Naive thymus-derived CD8-positive, alpha-beta T cell (primary cell): ENCODE measurements at regions not wholly inside any gene's neighbourhood (a gene's known extent, or its start where the extent isn't known, plus 50 kb on each side); places are given as distances from the start of the nearest gene placed in this dataset.

ENCODE experiments used
- ATAC-seq, 2 donors: fragments of 150-1000 bp; cut with Tn5 transposase in 1 of 2; sonication (Bioruptor Pico), chemical (Tn5 transposase) in 1 of 2; 1 replicate in 1 of 2; 2 replicates in 1 of 2; pipeline ENCODE4 v1.10.0; 2021; ENCODE audit warnings: mild to moderate bottlenecking in 2 of 2, moderate library complexity in 2 of 2
- POLR2A ChIA-PET: fragments of 350-600 bp; sonication (Branson Sonifier 250); formaldehyde crosslinking; loops from one replicate; lab custom pipeline; 2021; ENCODE audit warnings: antibody characterized with exemption; lab: Charles Lee
- DNase-seq, 10 donors: peaks; one replicate each; pipeline versions ENCODE4 v3.0.0 to v3.0.0-alpha.2; 2020 to 2022
- H3K27ac Mint-ChIP-seq, 10 donors: one replicate each; pipeline ENCODE4 v1.8.0; 2020 to 2022; ENCODE audit warnings: mild to moderate bottlenecking in 10 of 10, mixed read lengths in 10 of 10, moderate library complexity in 4 of 10, inconsistent platforms in 1 of 10
- H3K27me3 Mint-ChIP-seq, 5 donors: one replicate each; pipeline ENCODE4 v1.8.0; 2021 to 2022; ENCODE audit warnings: mixed read lengths in 5 of 5
- H3K36me3 Mint-ChIP-seq, 3 donors: one replicate each; pipeline ENCODE4 v1.8.0; 2020 to 2022; ENCODE audit warnings: mixed read lengths in 3 of 3, mild to moderate bottlenecking in 2 of 3, inconsistent platforms in 1 of 3
- H3K4me1 Mint-ChIP-seq, 4 donors: one replicate each; pipeline ENCODE4 v1.8.0; 2021 to 2022; ENCODE audit warnings: mixed read lengths in 4 of 4
- H3K4me3 Mint-ChIP-seq, 10 donors: one replicate each; pipeline ENCODE4 v1.8.0; 2020 to 2022; ENCODE audit warnings: mild to moderate bottlenecking in 10 of 10, mixed read lengths in 10 of 10, moderate library complexity in 6 of 10, inconsistent platforms in 1 of 10
- H3K9me3 Mint-ChIP-seq, 9 donors: one replicate each; pipeline ENCODE4 v1.8.0; 2020 to 2022; ENCODE audit warnings: mixed read lengths in 9 of 9, mild to moderate bottlenecking in 3 of 9, inconsistent platforms in 1 of 9, moderate library complexity in 1 of 9

GRCh38 chr4:123830930-123831329 lies 434.3 kb downstream of the SPRY1 start:
- Mint-ChIP-seq H3K27me3 (peaks cover 0 to 7% (median 0%) of the 10 kb centered on the region in 5 donors), H3K4me1 (no peaks in the 10 kb centered on the region), H3K36me3 (no peaks in the 10 kb centered on the region), H3K9me3 (no peaks in the 10 kb centered on the region), H3K27ac (no peak overlapping the region), H3K4me3 (no peak overlapping the region)
- POLR2A ChIA-PET, result no interaction called here
- no peak for DNase-seq
- no peak for ATAC-seq

DNA sequence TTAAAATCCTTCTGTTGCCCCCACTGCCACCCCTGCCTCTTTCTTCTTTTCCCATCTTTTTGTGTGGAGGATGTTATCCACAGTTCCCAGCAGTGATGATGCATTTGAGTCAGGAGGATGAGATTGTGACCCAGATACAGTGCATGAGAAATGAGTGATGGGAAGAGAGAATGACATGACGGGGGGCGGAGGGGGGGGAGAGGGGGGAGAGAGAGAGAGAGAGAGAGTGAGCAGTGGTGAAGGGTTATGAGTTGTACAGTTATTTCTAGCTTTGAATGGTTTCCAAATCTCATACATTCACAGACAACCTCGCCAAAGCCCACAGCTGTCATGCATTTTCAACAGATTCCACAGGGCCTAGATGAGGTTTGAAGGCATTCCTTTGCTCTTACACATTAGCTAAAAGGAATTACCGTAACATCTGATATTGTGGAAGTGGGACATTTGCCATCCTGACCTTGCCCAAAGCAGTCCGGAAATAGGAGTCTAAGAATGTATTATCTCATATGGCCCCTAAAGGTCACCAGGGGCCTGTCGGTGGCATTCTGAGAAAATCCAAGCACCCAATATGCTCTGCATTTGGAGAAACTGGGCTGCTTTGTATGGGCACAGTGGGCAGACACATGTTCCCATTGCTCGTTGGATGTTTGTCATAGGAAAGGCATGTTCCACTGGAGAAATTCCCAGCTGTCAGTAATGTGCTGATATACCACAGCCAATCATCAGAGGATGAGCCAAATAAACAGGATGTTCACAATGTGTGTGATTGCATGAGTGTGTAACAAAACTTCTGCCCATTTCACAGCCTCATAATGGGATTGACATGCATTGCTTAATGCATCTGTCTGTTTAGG lies 435.8 kb downstream of the SPRY1 start:
- Mint-ChIP-seq H3K27me3 (peaks cover 0 to 6% (median 0%) of the 10 kb centered on the region in 5 donors), H3K4me1 (no peaks in the 10 kb centered on the region), H3K36me3 (no peaks in the 10 kb centered on the region), H3K9me3 (no peaks in the 10 kb centered on the region), H3K4me3 (no peak overlapping the region), H3K27ac (no peak overlapping the region)
- no peak for ATAC-seq
- POLR2A ChIA-PET, result no interaction called here
- DNase-seq, result no peak

DNA sequence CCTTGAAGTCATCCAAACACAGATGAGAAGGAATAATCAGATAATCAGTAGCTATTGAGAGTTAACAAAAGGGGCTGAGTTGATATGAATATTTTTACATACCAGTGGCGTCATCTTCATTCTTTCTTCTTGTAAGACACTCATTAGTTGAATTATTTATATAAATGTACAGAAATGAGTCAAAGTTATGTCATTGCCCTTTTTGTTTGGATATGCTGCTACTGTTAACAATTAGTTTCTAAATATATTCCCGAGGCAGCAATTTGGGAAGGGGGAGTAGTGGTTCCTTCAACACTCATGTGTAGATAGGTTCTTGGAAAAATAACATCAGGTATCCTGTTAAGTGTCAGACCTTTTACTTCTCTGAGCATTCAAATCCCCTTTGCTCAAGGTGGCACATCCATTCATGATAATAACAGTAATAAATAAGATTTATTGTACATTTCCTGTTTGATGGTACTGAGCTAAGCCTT lies 436.6 kb downstream of the SPRY1 start:
- ATAC-seq, result no peak
- Mint-ChIP-seq H3K9me3 (no peaks in the 10 kb centered on the region), H3K27ac (no peak overlapping the region), H3K4me3 (no peak overlapping the region), H3K36me3 (no peaks in the 10 kb centered on the region), H3K27me3 (peaks cover 0 to 6% (median 0%) of the 10 kb centered on the region in 5 donors), H3K4me1 (no peaks in the 10 kb centered on the region)
- DNase-seq, result no peak
- POLR2A ChIA-PET, result no interaction called here

GRCh38 chr4:123835831-123836590 lies 439.4 kb downstream of the SPRY1 start:
- no peaks in the 10 kb centered on the region for H3K4me1 Mint-ChIP-seq
- POLR2A ChIA-PET, result no interaction called here
- no peaks in the 10 kb centered on the region for H3K36me3 Mint-ChIP-seq
- peaks cover 0 to 3% (median 0%) of the 10 kb centered on the region in 5 donors for H3K27me3 Mint-ChIP-seq
- H3K27ac Mint-ChIP-seq, result no peak overlapping the region
- no peak for DNase-seq
- H3K4me3 Mint-ChIP-seq, result no peak overlapping the region
- no peak for ATAC-seq
- no peaks in the 10 kb centered on the region for H3K9me3 Mint-ChIP-seq

GRCh38 chr4:123836851-123837595 lies 440.4 kb downstream of the SPRY1 start:
- peaks cover 0 to 3% (median 0%) of the 10 kb centered on the region in 5 donors for H3K27me3 Mint-ChIP-seq
- POLR2A ChIA-PET, result no interaction called here
- no peak overlapping the region for H3K27ac Mint-ChIP-seq
- no peaks in the 10 kb centered on the region for H3K4me1 Mint-ChIP-seq
- H3K9me3 Mint-ChIP-seq, result no peaks in the 10 kb centered on the region
- no peaks in the 10 kb centered on the region for H3K36me3 Mint-ChIP-seq
- ATAC-seq, result no peak
- DNase-seq, result no peak
- H3K4me3 Mint-ChIP-seq, result no peak overlapping the region

- POLR2A ChIA-PET, result no interaction called here
- Mint-ChIP-seq H3K4me3 (no peak overlapping the region), H3K9me3 (no peaks in the 10 kb centered on the region), H3K36me3 (no peaks in the 10 kb centered on the region), H3K27me3 (peaks cover 0 to 9% (median 1%) of the 10 kb centered on the region in 5 donors), H3K27ac (no peak overlapping the region), H3K4me1 (no peaks in the 10 kb centered on the region)
- ATAC-seq, result no peak
- no peak for DNase-seq
Measured at GRCh38 chr4:123838474-123838873, 441.9 kb downstream of the SPRY1 start.

DNA sequence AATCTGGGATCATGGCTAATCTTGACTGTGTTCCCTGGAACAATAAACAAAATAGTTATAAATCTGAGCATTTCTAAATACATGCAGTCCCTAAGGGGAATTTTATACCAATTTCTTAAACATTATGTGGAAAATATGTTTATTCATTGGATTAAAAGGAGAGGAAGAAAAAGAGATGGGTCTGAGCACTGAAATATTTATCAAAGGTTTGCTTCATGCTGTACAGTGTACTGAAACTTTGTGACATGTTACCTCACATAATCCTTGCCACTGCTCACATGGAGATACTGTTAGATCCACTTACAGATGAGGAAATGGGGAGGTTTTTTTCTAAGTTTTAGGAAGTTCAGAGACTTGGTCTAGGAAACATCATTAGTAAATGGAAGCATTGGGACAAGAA lies 443.6 kb downstream of the SPRY1 start:
- ATAC-seq, result no peak
- Mint-ChIP-seq H3K36me3 (no peaks in the 10 kb centered on the region), H3K4me3 (no peak overlapping the region), H3K9me3 (no peaks in the 10 kb centered on the region), H3K4me1 (no peaks in the 10 kb centered on the region), H3K27me3 (peaks cover 0 to 9% (median 2%) of the 10 kb centered on the region in 5 donors), H3K27ac (no peak overlapping the region)
- POLR2A ChIA-PET, result no interaction called here
- no peak for DNase-seq

- POLR2A ChIA-PET, result no interaction called here
- Mint-ChIP-seq H3K4me3 (no peak overlapping the region), H3K27ac (no peak overlapping the region), H3K27me3 (peaks cover 0 to 9% (median 2%) of the 10 kb centered on the region in 5 donors), H3K4me1 (no peaks in the 10 kb centered on the region), H3K9me3 (no peaks in the 10 kb centered on the region), H3K36me3 (no peaks in the 10 kb centered on the region)
- DNase-seq (no peak), ATAC-seq (no peak)
Measured at GRCh38 chr4:123841447-123842121, 445.0 kb downstream of the SPRY1 start.

- Mint-ChIP-seq H3K4me1 (no peaks in the 10 kb centered on the region), H3K27me3 (peaks cover 0 to 9% (median 2%) of the 10 kb centered on the region in 5 donors), H3K36me3 (no peaks in the 10 kb centered on the region), H3K27ac (no peak overlapping the region), H3K9me3 (no peaks in the 10 kb centered on the region), H3K4me3 (no peak overlapping the region)
- ATAC-seq (no peak), DNase-seq (no peak)
- POLR2A ChIA-PET, result no interaction called here
Measured at GRCh38 chr4:123843137-123843536, 446.5 kb downstream of the SPRY1 start.

GRCh38 chr4:123844374-123844773 lies 447.8 kb downstream of the SPRY1 start:
- ATAC-seq, result no peak
- H3K36me3 Mint-ChIP-seq, result no peaks in the 10 kb centered on the region
- H3K4me3 Mint-ChIP-seq, result no peak overlapping the region
- H3K9me3 Mint-ChIP-seq, result no peaks in the 10 kb centered on the region
- H3K4me1 Mint-ChIP-seq, result no peaks in the 10 kb centered on the region
- H3K27ac Mint-ChIP-seq, result no peak overlapping the region
- POLR2A ChIA-PET, result no interaction called here
- no peak for DNase-seq
- peaks cover 0 to 9% (median 2%) of the 10 kb centered on the region in 5 donors for H3K27me3 Mint-ChIP-seq

DNA sequence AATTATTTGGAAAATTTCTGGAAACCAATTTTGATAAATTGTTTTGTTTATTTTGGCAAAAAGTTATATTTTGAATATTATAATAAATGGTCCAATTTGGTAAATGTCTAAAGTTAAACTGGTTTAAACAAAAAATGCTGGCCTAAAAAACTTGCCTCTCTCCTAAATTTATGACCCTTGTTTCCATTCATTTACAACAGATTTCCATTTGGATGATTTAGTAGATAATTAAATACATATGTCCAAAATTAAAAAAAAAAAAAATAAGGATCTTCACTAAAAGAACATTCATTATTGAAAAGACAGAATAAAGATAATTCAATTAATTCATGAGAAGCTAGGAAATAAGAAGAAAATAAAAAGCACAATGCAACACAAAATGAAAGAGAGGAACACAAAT lies 449.5 kb downstream of the SPRY1 start:
- ATAC-seq (no peak), DNase-seq (no peak)
- Mint-ChIP-seq H3K9me3 (no peaks in the 10 kb centered on the region), H3K36me3 (no peaks in the 10 kb centered on the region), H3K4me3 (no peak overlapping the region), H3K27me3 (peaks cover 0 to 9% (median 2%) of the 10 kb centered on the region in 5 donors), H3K4me1 (no peaks in the 10 kb centered on the region), H3K27ac (no peak overlapping the region)
- POLR2A ChIA-PET, result no interaction called here

DNA sequence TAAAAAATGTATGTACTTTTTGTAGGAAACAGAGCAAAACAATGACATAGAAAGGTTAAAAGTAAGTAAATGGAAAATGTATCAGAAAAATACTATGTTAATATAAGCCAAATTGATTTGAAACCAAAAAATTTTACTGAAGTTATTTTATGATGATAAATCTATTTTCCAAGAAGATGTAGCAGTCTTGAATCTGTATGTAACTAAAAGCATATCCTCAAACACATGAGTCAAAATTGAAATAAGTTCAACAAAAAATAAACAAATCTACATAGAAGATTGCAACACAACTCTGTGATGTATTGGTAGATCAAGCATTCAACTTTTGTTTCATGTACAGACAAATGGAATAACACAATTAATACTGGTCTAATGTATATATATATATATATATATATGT lies 450.0 kb downstream of the SPRY1 start:
- DNase-seq, result no peak
- H3K4me1 Mint-ChIP-seq, result no peaks in the 10 kb centered on the region
- ATAC-seq, result no peak
- H3K27me3 Mint-ChIP-seq, result peaks cover 0 to 9% (median 2%) of the 10 kb centered on the region in 5 donors
- no peaks in the 10 kb centered on the region for H3K36me3 Mint-ChIP-seq
- H3K9me3 Mint-ChIP-seq, result no peaks in the 10 kb centered on the region
- no peak overlapping the region for H3K27ac Mint-ChIP-seq
- H3K4me3 Mint-ChIP-seq, result no peak overlapping the region
- POLR2A ChIA-PET, result no interaction called here
